HTR-8/SVneo (cell line): ENCODE measurements at regions not wholly inside any gene's neighbourhood (a gene's known extent, or its start where the extent isn't known, plus 50 kb on each side); places are given as distances from the start of the nearest gene placed in this dataset.

Source experiments
- DNase-seq: peaks from one replicate; pipeline ENCODE4 v3.0.0; 2011; ENCODE audit warnings: low spot score, mixed read lengths; ENCODE audit not compliant: insufficient read length
- FAIRE-seq: peaks from 2 replicates; lab custom pipeline; 2011; peaks lifted over from hg19 to GRCh38; lab: Jason Lieb, UNC

DNA sequence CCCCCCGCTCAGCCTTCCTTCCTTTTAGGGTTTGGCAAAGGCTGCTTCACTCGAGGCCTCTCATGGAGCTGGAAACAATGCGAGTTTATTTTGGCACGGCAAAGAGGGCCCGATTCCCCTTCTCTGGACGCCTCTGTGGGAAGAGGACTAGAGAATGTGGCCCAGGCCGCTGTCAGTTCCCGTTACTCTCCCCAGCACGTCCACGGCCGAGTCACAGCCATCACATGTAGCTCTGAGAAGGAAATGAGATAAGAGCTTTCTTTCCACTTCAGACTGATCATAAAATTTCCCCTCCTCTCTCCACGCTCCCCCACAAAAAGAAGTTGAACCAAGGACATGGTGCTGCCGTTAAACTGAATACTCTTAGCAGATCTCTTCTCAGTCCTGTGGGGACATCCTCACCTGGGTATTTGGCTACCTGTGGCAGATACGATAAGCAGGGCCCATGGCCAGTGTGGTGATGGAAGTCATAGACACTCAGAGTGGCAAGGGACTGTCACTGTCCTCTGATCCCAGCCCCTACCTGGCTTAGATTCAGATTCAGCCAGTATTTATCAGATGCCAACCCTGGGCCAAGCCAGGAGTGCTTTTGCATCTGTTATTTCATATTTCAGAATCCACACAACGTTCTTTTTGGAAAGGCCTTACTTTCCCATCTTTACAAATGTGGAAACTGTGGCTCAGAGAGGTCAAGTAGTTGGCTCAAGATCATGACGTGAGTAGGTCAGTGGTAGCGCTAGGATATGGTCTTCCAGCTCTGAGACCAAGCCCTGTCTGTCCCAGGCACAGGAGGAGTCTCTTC, 101.2 kb downstream of the MCFD2 start:
- DNase-seq, result no peak
- peak; percentile 28 for FAIRE-seq

DNA sequence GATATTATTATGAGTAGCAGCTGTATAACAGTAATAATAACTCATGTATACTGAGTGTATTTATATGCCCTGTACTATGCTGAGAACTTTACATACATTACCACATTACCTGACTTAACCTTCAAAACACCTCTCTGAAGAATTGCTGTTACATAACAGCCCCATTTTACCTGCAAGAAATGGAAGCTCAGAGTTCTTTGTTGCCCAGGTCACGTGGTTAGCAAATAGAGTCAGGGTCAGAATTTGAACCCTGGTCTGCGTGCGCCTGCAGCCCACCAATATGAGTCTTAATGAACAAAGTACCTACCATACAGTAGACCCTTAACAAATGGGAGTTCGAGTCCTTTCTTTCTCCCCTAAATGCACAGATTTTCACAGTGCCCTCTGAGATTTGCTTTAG, 101.9 kb downstream of the MCFD2 start:
- no peak for FAIRE-seq
- DNase-seq, result no peak

DNA sequence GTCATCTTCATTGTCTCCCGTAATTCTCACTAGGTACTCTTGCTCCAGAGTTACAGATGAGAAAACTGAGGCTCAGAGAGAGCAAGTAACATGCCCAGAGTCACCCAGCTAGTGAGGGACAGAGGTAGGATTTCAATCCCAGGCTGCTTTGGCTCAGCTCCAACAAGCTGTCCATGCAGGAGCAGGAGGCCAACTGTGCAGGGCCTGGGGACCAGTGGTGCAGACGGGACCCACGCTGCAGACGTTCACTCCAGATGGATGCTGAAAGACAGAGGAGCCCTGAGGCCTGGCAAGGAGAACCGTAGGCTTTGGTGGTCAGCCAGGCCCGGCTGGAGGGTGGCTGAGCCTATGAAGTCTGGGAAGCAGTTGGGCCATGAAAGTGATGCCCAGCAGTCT, 102.6 kb downstream of the MCFD2 start:
- no peak for FAIRE-seq
- no peak for DNase-seq
